Lung (tissue), 11 donors: ENCODE measurements at regions not wholly inside any gene's neighbourhood (a gene's known extent, or its start where the extent isn't known, plus 50 kb on each side); places are given as distances from the start of the nearest gene placed in this dataset.

ENCODE experiments used
- ATAC-seq: fragments of 200-7000 bp; cut with Tn5 transposase; one replicate; pipeline ENCODE4 v1.9.1; 2020; ENCODE audit warnings: moderate number of reproducible peaks; ENCODE audit not compliant: insufficient read depth, low FRiP score
- DNase-seq, 3 donors: peaks; one replicate each; pipeline ENCODE4 v3.0.0-alpha.2; 2013 to 2017
- H3K27ac ChIP-seq, 2 donors: one replicate each; pipeline ENCODE4 v1.5.1; 2013; ENCODE audit warnings: mild to moderate bottlenecking in 2 of 2, moderate library complexity in 2 of 2, control low read depth in 1 of 2, inconsistent platforms in 1 of 2, low read depth in 1 of 2, low read length in 1 of 2
- H3K27me3 ChIP-seq, 3 donors: one replicate each; pipeline ENCODE4 v1.5.1; 2013; ENCODE audit warnings: low read length in 2 of 3; ENCODE audit not compliant: control insufficient read depth in 3 of 3, insufficient read depth in 3 of 3
- H3K36me3 ChIP-seq, 4 donors: one replicate each; pipeline ENCODE4 v1.5.1; 2013; ENCODE audit warnings: low read length in 4 of 4, mild to moderate bottlenecking in 1 of 4, moderate library complexity in 1 of 4; ENCODE audit not compliant: control insufficient read depth in 4 of 4, insufficient read depth in 4 of 4
- H3K4me1 ChIP-seq, 5 donors: one replicate each; pipeline ENCODE4 v1.5.1; 2013; ENCODE audit warnings: low read length in 5 of 5, mild to moderate bottlenecking in 2 of 5, moderate library complexity in 1 of 5; ENCODE audit not compliant: control insufficient read depth in 5 of 5, insufficient read depth in 5 of 5
- H3K4me3 ChIP-seq: one replicate; pipeline ENCODE4 v1.5.1; 2013; ENCODE audit warnings: mild to moderate bottlenecking, control low read depth, moderate library complexity
- H3K9ac ChIP-seq, 2 donors: one replicate each; pipeline ENCODE4 v1.5.1; 2013; ENCODE audit warnings: low read length in 2 of 2, control low read depth in 1 of 2; ENCODE audit not compliant: insufficient read depth in 1 of 2
- H3K9me3 ChIP-seq, 4 donors: one replicate each; pipeline ENCODE4 v1.5.1; 2013; ENCODE audit warnings: low read length in 3 of 4, mild to moderate bottlenecking in 1 of 4, moderate library complexity in 1 of 4; ENCODE audit not compliant: control insufficient read depth in 4 of 4, insufficient read depth in 3 of 4
- CTCF ChIP-seq: IDR thresholded peaks from 2 replicates; pipeline ENCODE4 v1.5.1; 2012; ENCODE audit warnings: mild to moderate bottlenecking; ENCODE audit errors: control extremely low read depth, extremely low read depth
- WGBS, 2 donors: extraction: QIAGEN DNeasy Blood & Tissue Kit; methylation state at CpG; one replicate each; pipeline ENCODE4 v1.1.7; 2013; 5-methylcytosine and 5-hydroxymethylcytosine counted together
- donor health status: control.
- donor health status: control.
- donor health status: Bipolar disorder and iron deficiency.
- donor health status: healthy.
- donor health status: DM: yes; HTN: yes; CAD: no.

- H3K9ac ChIP-seq = no peak overlapping the region
- H3K27ac ChIP-seq = no peak overlapping the region
- H3K27me3 ChIP-seq = no peaks in the 10 kb centered on the region
- no peaks in the 10 kb centered on the region for H3K4me1 ChIP-seq
- no peaks in the 10 kb centered on the region for H3K36me3 ChIP-seq
- no peaks in the 10 kb centered on the region for H3K9me3 ChIP-seq
- ATAC-seq = no peak
- no peak for DNase-seq
- no peak overlapping the region for H3K4me3 ChIP-seq
- no peak for TF ChIP-seq CTCF
These were observed 559.0 kb upstream of the NRP1 start for GRCh38 chr10:33893506-33893905.

GRCh38 chr10:33889371-33889770 is 554.9 kb upstream of the NRP1 start:
- DNase-seq = no peak
- Histone ChIP-seq H3K9ac (no peak overlapping the region), H3K27me3 (no peaks in the 10 kb centered on the region), H3K27ac (no peak overlapping the region), H3K36me3 (no peaks in the 10 kb centered on the region), H3K4me3 (no peak overlapping the region), H3K9me3 (no peaks in the 10 kb centered on the region), H3K4me1 (peaks cover 0 to 7% (median 6%) of the 10 kb centered on the region in 5 donors)
- 79 to 80% methylated on average over 2 of the region's 2 CpGs for WGBS, 2 donors
- ATAC-seq = no peak
- no peak for TF ChIP-seq CTCF

GRCh38 chr10:33887188-33887587 is 552.7 kb upstream of the NRP1 start:
- no peak for ATAC-seq
- Histone ChIP-seq H3K36me3 (no peaks in the 10 kb centered on the region), H3K9me3 (no peaks in the 10 kb centered on the region), H3K4me3 (no peak overlapping the region), H3K27me3 (no peaks in the 10 kb centered on the region), H3K9ac (no peak overlapping the region), H3K27ac (no peak overlapping the region), H3K4me1 (peaks cover 0 to 9% (median 7%) of the 10 kb centered on the region in 5 donors)
- DNase-seq = no peak
- no peak for TF ChIP-seq CTCF
- WGBS, 2 donors = 94 to 96% methylated on average over 3 of the region's 3 CpGs

GRCh38 chr10:33886299-33886698 is 551.8 kb upstream of the NRP1 start:
- H3K9ac ChIP-seq = no peak overlapping the region
- 71 to 96% methylated on average over 2 of the region's 2 CpGs for WGBS, 2 donors
- DNase-seq (no peak), ATAC-seq (no peak)
- H3K4me1 ChIP-seq = peaks cover 0 to 9% (median 7%) of the 10 kb centered on the region in 5 donors
- H3K9me3 ChIP-seq = no peaks in the 10 kb centered on the region
- no peaks in the 10 kb centered on the region for H3K27me3 ChIP-seq
- no peak overlapping the region for H3K27ac ChIP-seq
- TF ChIP-seq CTCF = no peak
- no peaks in the 10 kb centered on the region for H3K36me3 ChIP-seq
- no peak overlapping the region for H3K4me3 ChIP-seq
